HUES6 (cell line): ENCODE measurements at regions not wholly inside any gene's neighbourhood (a gene's known extent, or its start where the extent isn't known, plus 50 kb on each side); places are given as distances from the start of the nearest gene placed in this dataset.
A peak's percentile ranks its signal among the peaks of the same experiment; 100 is the strongest.

ENCODE experiments used
- H3K27ac ChIP-seq: 2 replicates; pipeline ENCODE4 v1.7.0; 2013; ENCODE audit warnings: low read depth, mild to moderate bottlenecking, low read length, inconsistent platforms
- H3K27me3 ChIP-seq: 2 replicates; pipeline ENCODE4 v1.6.1; 2013; ENCODE audit warnings: low read length; ENCODE audit not compliant: control insufficient read depth, insufficient read depth
- H3K36me3 ChIP-seq: 2 replicates; pipeline ENCODE4 v1.6.1; 2013; ENCODE audit warnings: low read length; ENCODE audit not compliant: control insufficient read depth, insufficient read depth
- H3K4me1 ChIP-seq: 2 replicates; pipeline ENCODE4 v1.6.1; 2013; ENCODE audit warnings: low read length; ENCODE audit not compliant: control insufficient read depth, insufficient read depth
- H3K4me3 ChIP-seq: 2 replicates; pipeline ENCODE4 v1.5.1; 2013; ENCODE audit warnings: low read depth, low read length
- H3K9ac ChIP-seq: one replicate; pipeline ENCODE4 v1.6.1; 2013; ENCODE audit warnings: mild to moderate bottlenecking, low read length
- H3K9me3 ChIP-seq: 2 replicates; pipeline ENCODE4 v1.6.1; 2013; ENCODE audit warnings: low read depth, low read length; ENCODE audit not compliant: control insufficient read depth, insufficient read depth

DNA sequence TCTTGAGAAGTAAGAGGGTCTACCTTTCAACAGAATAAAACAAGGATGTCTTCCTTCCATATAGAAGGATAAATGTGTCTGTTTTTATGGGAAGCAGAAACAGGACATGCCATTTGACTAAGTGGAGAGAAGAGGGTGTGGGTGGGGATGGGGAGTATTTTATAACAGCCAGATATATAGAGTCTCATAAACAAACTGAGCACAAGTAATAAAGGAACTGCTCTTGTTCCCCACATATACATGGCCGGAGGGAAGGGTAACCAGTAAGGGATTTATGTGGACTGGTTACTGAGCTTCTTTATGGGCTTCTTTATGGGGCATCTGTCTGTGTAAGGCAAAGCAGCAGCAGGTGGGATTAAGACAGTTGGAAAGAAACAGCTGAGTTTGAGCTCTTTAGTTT lies 558.1 kb downstream of the REEP3 start:
- Histone ChIP-seq H3K36me3 (no peaks in the 10 kb centered on the region), H3K4me1 (no peaks in the 10 kb centered on the region), H3K27ac (no peak overlapping the region), H3K9me3 (no peaks in the 10 kb centered on the region), H3K27me3 (no peaks in the 10 kb centered on the region), H3K4me3 (no peak overlapping the region), H3K9ac (no peak overlapping the region)

DNA sequence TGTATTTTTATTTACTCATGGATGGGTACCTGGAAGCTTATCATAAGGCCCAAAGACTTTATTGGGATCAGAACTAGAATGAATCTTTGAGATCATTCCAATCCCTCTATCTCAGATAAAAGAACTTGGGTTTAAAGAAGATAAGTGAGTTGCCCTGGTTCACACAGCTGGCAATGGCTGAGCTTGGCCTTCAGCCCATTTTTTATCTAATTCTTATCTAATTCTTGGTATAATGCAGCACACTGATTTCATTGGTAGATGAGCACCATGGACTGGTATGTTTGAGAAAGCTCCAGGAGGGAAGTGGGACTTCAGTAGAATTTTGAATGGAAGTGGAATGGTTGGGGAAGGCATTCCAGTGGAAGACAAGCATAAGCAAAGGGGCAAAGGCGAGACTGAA lies 558.9 kb downstream of the REEP3 start:
- Histone ChIP-seq H3K27ac (no peak overlapping the region), H3K4me1 (0 out of 2 replicates have a peak, but pooled peaks cover 1% of the 10 kb centered on the region), H3K4me3 (no peak overlapping the region), H3K9me3 (no peaks in the 10 kb centered on the region), H3K27me3 (no peaks in the 10 kb centered on the region), H3K36me3 (no peaks in the 10 kb centered on the region), H3K9ac (no peak overlapping the region)

DNA sequence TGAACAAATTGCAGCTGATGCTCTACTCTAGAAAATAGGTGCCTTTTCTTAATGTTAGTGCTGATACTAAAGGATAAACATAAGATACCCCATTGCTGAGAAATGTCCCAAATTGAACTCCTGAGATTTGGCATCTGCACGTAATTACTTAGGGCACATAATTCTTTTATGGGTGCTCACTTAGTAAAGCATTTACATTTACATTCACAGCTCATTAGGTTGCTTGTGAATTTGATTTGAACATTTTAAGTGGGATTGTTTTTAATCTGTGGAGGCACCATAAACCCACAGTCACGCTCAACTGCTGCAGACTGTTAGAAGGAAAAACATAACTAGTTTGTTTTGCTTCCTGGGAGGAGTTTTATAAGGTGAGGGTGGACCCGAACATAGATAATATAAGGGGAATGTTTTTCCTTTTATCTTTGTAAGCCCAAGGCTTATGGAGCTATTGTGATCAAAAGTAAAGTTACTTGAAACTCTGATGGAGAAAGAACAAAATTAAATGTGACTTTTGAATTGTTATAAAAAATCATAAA lies 560.8 kb downstream of the REEP3 start:
- H3K36me3 ChIP-seq: no peaks in the 10 kb centered on the region
- H3K4me1 ChIP-seq: peaks cover 21% of the 10 kb centered on the region
- H3K27me3 ChIP-seq: no peaks in the 10 kb centered on the region; the same call in 1 of the 2 replicates
- H3K4me3 ChIP-seq: no peak overlapping the region
- no peaks in the 10 kb centered on the region for H3K9me3 ChIP-seq
- H3K27ac ChIP-seq: no peak overlapping the region
- no peak overlapping the region for H3K9ac ChIP-seq

DNA sequence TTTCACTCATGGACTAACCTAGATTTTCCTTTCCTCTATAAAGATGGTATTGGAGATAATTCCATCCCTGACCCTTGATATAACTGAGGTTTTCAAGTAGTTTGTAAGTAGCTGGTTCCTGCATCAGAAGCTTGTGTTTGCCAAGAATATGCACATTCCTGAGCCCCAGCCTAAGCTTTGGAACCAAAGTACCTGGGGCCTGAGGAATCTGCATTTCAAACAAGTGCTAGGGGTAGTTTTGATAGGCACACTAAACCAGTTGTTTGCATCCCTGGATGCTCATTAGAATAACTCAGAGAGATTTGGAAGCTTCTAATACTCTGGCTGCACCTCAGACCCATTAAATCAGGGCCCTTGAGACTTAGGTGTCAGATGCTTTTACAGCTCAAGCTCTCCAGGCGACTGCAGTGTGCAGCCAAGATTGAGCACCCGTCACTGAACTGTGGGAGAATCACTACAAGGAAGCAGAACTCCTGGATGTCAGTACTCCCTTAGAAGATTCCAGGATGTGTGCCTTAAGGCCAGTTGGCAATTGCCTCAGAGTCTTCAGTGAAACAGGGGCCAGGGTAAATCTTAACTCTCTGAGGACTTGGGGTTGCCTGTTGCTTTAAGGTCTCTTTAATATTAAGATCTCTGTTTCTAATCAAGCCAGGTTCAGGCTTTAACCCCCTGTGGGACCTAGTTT lies 565.0 kb downstream of the REEP3 start:
- Histone ChIP-seq H3K4me1 (peaks cover 23% of the 10 kb centered on the region), H3K9me3 (no peaks in the 10 kb centered on the region), H3K27ac (no peak overlapping the region; the same call in 1 of the 2 replicates), H3K9ac (peak overlapping the region; percentile 37), H3K36me3 (no peaks in the 10 kb centered on the region), H3K4me3 (no peak overlapping the region; the same call in 1 of the 2 replicates), H3K27me3 (peaks cover 3% of the 10 kb centered on the region; the same call in 1 of the 2 replicates)

DNA sequence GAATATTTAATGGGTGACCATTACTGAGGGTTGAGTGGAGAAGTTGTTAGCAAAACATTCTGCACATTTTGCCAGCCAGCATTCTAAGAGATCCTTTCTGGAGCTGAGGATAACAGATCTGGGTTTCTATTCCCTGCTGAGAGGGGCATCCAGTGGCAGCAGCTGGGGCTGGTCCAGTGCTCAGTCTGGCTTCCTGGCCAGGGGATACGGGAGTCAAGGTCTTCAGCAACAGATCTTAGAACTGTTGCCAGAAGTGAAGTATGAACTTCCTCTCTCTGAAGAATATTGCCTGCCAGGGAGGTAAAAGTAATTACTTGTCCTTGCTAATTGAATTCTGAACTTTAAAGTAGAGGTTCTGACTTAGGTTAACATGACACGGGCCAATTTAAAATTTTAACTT lies 568.4 kb downstream of the REEP3 start:
- H3K27ac ChIP-seq: no peak overlapping the region
- H3K4me3 ChIP-seq: no peak overlapping the region

DNA sequence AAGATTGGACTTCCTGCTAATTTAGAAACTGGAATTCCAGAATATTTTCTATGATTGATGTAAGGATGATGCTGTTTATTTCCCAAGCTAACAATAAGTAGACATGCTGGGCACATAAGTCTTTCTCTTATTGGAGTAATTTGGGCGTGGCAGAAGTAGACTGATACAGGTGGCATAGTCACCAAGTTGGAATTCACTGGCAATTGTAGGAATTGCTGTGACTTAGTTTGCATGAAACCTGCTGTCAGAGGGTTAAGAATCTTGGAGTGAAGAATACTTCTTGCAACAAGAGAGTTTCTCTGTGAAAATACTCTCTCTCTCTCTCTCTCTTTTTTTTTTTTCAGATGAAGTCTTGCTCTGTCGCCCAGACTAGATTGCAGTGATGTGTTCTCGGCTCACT lies 569.7 kb downstream of the REEP3 start:
- Histone ChIP-seq H3K4me3 (no peak overlapping the region), H3K36me3 (no peaks in the 10 kb centered on the region), H3K9me3 (no peaks in the 10 kb centered on the region), H3K4me1 (peaks cover 14% of the 10 kb centered on the region), H3K9ac (no peak overlapping the region), H3K27me3 (peaks cover 3% of the 10 kb centered on the region; the same call in 1 of the 2 replicates), H3K27ac (no peak overlapping the region)

More for the DNA sequence above, 568.4 kb downstream of the REEP3 start:
- Histone ChIP-seq H3K36me3 (no peaks in the 10 kb centered on the region), H3K27me3 (peaks cover 3% of the 10 kb centered on the region; the same call in 1 of the 2 replicates), H3K9me3 (no peaks in the 10 kb centered on the region), H3K4me1 (peaks cover 23% of the 10 kb centered on the region), H3K9ac (no peak overlapping the region)

DNA sequence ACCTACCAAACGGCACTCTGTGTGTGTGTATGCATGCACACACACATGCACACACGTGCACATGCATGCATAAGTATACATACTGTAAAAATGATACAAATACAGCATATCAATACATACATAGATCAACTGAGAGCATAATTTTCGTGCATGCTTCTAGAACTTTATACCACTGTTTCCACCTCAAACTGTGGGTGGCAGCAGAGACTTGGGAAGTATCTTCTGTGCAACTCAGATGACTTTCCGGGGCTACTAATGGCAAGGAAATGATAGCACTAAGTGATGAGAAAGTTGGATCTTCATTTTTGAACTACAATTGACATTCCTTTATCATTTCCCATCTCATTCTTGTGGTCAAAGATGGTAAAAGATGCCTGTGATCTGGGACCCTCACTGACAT lies 570.7 kb downstream of the REEP3 start:
- peaks cover 3% of the 10 kb centered on the region; the same call in 1 of the 2 replicates for H3K27me3 ChIP-seq
- no peak overlapping the region for H3K4me3 ChIP-seq
- H3K36me3 ChIP-seq: no peaks in the 10 kb centered on the region
- H3K9ac ChIP-seq: no peak overlapping the region
- no peaks in the 10 kb centered on the region for H3K9me3 ChIP-seq
- no peak overlapping the region for H3K27ac ChIP-seq
- H3K4me1 ChIP-seq: peaks cover 3% of the 10 kb centered on the region

DNA sequence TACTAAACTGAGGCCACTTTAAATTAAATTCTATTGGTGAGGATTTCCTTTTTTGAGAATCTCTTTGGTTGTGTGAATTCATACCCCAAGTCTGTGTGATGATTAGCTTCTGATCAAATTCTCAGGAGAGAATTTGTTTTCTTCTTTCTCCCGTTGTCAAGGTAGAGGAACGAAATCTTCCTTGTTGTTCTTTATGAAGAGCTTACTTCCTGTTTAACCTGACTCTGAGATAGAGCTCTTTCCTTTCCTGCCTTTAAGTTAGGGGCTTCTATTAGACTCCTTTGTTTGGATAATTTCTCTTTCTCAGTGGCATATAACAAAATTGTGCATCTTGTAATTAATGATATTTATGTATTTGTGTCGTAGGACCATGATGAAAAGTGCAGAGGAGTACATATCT lies 572.1 kb downstream of the REEP3 start:
- Histone ChIP-seq H3K4me3 (no peak overlapping the region), H3K9ac (no peak overlapping the region), H3K27me3 (no peaks in the 10 kb centered on the region), H3K36me3 (no peaks in the 10 kb centered on the region), H3K9me3 (no peaks in the 10 kb centered on the region), H3K4me1 (no peaks in the 10 kb centered on the region), H3K27ac (no peak overlapping the region)

DNA sequence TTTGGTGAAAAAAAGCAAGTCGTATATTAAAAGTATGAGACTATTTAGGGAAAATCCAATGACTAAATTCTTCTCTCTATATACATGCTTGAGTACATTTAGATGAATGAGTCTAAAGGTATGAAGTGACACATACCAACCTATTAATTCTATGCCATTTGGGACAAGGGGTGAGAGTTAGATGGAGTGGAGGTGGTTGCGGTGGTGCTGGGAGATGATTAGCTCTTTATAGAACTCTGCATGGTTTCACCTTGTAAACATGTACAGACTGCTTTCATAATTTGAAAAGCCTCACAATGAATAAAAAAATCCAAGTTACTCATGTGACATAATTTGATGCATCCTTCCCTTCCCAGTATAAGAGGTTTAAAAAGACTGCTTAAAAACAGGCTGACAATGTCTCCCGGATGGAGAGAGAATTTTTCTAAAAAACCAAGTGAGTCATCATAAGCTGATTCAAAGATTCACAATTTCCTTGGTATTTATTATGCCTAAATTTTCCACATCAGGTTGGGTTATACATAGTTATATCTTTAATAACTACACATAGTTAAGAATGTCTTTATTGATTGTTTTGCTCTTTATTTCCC lies 572.8 kb downstream of the REEP3 start:
- no peaks in the 10 kb centered on the region for H3K36me3 ChIP-seq
- no peak overlapping the region for H3K27ac ChIP-seq
- H3K27me3 ChIP-seq: no peaks in the 10 kb centered on the region
- H3K9me3 ChIP-seq: no peaks in the 10 kb centered on the region
- no peak overlapping the region for H3K4me3 ChIP-seq
- no peak overlapping the region for H3K9ac ChIP-seq
- H3K4me1 ChIP-seq: no peaks in the 10 kb centered on the region

DNA sequence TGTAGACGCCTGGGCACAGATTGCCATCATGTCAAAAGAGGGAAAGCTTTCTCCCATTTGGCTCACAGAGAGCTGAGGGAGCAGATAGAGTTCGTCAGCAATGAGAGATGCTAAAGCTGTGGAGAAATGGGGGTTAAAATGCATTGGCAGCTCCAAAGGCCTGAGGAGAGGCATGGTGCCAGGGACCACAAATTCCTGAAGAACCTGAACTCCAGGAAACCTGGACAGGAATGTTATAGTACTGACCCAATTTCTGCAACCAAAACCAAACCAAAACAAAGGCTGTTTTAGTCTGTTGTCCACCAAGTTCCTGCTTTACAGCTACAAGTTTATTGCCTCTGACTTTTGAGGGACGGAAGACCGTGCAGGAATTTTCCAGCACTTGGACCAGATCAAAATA lies 575.7 kb downstream of the REEP3 start:
- no peaks in the 10 kb centered on the region for H3K27me3 ChIP-seq
- H3K4me3 ChIP-seq: no peak overlapping the region
- no peaks in the 10 kb centered on the region for H3K9me3 ChIP-seq
- H3K36me3 ChIP-seq: no peaks in the 10 kb centered on the region
- H3K27ac ChIP-seq: no peak overlapping the region
- no peak overlapping the region for H3K9ac ChIP-seq
- no peaks in the 10 kb centered on the region for H3K4me1 ChIP-seq

DNA sequence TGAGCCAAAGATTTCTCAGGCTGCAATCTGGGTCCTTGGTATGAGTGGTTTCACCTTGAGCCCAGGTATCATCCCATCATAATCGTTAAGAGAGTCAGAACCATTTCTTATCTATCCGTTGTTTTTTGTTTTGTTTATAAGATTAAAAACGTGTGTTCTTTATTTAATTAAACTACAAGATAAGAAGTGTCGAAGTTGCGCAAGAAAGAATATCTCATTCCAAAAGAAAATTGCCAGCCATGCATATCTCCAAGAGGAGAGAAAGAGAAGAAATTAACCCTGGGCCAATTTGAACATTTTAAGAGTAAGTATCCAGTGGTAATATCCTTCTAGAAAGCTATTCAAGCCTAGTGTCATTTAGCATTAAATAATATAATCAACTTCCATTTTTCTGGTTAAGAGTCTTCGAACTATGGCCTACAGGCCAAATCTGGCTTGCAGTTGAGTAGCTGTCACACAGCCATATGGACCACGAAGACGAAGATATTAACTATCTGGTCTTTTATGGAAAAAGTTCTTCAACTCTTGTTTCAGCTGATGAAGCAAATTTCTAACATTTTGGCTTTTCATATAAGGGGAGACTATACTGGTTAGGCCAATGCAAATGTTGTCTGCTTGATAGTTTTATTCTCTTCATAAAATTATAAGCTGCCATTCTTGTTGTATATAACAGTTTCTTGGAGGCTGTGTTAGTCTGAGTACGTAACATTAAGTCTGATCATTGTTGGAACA lies 576.4 kb downstream of the REEP3 start:
- H3K27ac ChIP-seq: no peak overlapping the region
- no peaks in the 10 kb centered on the region for H3K27me3 ChIP-seq
- no peaks in the 10 kb centered on the region for H3K4me1 ChIP-seq
- no peaks in the 10 kb centered on the region for H3K36me3 ChIP-seq
- no peak overlapping the region for H3K4me3 ChIP-seq
- no peak overlapping the region for H3K9ac ChIP-seq
- no peaks in the 10 kb centered on the region for H3K9me3 ChIP-seq
